GM12892 (cell line): ENCODE measurements at regions not wholly inside any gene's neighbourhood (a gene's known extent, or its start where the extent isn't known, plus 50 kb on each side); places are given as distances from the start of the nearest gene placed in this dataset.

Experiments
- POLR2A ChIP-seq: IDR thresholded peaks from 2 replicates; pipeline ENCODE4 v1.6.1; 2011; ENCODE audit warnings: low read depth, low read length, control low read depth
- TAF1 ChIP-seq: IDR thresholded peaks from 2 replicates; pipeline ENCODE4 v1.6.1; 2011; ENCODE audit warnings: low read depth, mild to moderate bottlenecking, control low read depth, low read length, borderline replicate concordance

DNA sequence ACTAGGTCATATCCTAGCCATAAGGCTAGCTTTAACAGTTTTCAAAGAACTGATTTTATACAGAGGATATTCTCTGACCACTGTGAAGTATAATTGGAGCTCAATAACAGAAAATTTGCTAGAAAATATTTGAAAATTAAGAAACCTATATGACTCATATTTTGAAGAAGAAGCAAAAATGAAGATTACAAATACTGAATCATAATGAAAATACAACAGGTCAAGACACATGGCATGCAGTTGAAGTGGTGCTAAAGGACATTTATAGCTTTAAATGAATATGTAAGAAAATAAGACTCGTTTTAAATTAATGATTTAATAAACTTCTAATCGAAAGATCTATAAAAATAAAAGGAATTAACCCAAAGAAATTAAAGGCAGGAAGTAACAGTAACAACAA, 1234.6 kb downstream of the SLC16A7 start:
- TF ChIP-seq POLR2A (no peak), TAF1 (no peak)
